Muscle layer of colon (tissue), 2 donors: ENCODE measurements at regions not wholly inside any gene's neighbourhood (a gene's known extent, or its start where the extent isn't known, plus 50 kb on each side); places are given as distances from the start of the nearest gene placed in this dataset.

Source experiments
- H3K27ac ChIP-seq: one replicate; pipeline ENCODE4 v1.7.0; 2013; ENCODE audit warnings: low read depth, mild to moderate bottlenecking, low read length, moderate library complexity
- H3K27me3 ChIP-seq, 2 donors: one replicate each; pipeline ENCODE4 v1.7.0; 2013; ENCODE audit warnings: low read length in 2 of 2, mild to moderate bottlenecking in 2 of 2; ENCODE audit not compliant: insufficient read depth in 2 of 2, control insufficient read depth in 1 of 2
- H3K36me3 ChIP-seq: one replicate; pipeline ENCODE4 v1.7.0; 2013; ENCODE audit warnings: mild to moderate bottlenecking, low read length; ENCODE audit not compliant: insufficient read depth
- H3K4me1 ChIP-seq: one replicate; pipeline ENCODE4 v1.7.0; 2013; ENCODE audit warnings: mild to moderate bottlenecking, low read length; ENCODE audit not compliant: insufficient read depth
- H3K4me3 ChIP-seq, 2 donors: one replicate each; pipeline ENCODE4 v1.7.0; 2013; ENCODE audit warnings: low read length in 2 of 2, low read depth in 1 of 2, mild to moderate bottlenecking in 1 of 2, moderate library complexity in 1 of 2
- H3K9ac ChIP-seq: one replicate; pipeline ENCODE4 v1.7.0; 2013; ENCODE audit warnings: low read length
- H3K9me3 ChIP-seq: one replicate; pipeline ENCODE4 v1.7.0; 2013; ENCODE audit warnings: mild to moderate bottlenecking, low read length
- donor health status: abdominal sarcoma.
- donor health status: Adenocarcinoma of cecum.

GRCh38 chr9:12968093-12968492 is 193.3 kb downstream of the LURAP1L start:
- Histone ChIP-seq H3K27ac (no peak overlapping the region), H3K36me3 (no peaks in the 10 kb centered on the region), H3K4me3 (no peak overlapping the region), H3K27me3 (no peaks in the 10 kb centered on the region), H3K9me3 (no peaks in the 10 kb centered on the region), H3K4me1 (peaks cover 9% of the 10 kb centered on the region), H3K9ac (no peak overlapping the region)

DNA sequence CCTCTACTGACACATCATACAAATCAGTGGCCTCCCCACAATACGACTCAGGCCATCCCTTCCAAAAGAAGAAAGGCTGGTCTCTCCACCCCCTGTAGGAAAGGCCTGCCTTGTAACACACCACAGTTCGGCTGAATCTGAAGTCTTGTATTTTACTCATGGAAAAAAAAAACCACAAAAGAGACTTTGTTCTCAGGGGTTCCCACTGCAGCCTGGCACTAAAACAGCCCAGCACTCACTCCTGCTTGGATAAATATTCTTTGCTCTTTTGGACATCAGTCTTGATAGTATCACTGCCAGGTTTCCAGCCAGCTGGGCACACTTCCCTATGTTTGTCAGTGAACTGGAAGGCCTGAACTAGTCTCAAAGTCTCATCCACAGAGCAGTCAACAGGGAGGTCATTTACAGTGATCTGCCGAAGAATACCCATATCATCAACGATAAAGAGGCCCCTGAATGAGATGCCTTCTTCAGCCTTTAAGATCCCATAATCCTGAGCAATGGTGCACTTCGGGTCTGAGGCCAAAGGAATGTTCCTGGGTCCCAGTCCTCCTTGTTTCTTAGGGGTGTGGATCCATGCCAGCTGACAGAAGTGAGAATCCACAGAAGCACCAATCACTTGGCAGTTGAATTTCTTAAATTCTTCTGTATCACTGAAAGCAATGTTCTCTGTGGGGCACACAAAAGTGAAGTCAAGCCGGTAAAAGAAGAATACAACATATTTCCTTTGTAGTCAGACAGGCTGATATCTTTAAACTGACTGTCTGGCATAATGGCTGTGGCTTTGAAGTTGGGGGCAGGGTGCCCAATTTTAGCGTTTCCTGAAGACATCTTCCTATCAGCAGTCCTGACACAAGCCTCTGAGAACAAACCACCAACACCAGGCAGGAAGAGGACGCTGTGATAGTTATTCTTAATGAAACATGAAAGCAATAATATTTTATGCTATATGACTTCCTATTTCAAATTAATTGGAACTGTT is 198.1 kb downstream of the LURAP1L start:
- Histone ChIP-seq H3K9me3 (no peaks in the 10 kb centered on the region), H3K4me1 (peaks cover 27% of the 10 kb centered on the region), H3K9ac (no peak overlapping the region), H3K27ac (peak overlapping the region; percentile 54), H3K27me3 (no peaks in the 10 kb centered on the region), H3K4me3 (peak overlapping the region in 1 of 2 donors; percentile 35), H3K36me3 (no peaks in the 10 kb centered on the region)

DNA sequence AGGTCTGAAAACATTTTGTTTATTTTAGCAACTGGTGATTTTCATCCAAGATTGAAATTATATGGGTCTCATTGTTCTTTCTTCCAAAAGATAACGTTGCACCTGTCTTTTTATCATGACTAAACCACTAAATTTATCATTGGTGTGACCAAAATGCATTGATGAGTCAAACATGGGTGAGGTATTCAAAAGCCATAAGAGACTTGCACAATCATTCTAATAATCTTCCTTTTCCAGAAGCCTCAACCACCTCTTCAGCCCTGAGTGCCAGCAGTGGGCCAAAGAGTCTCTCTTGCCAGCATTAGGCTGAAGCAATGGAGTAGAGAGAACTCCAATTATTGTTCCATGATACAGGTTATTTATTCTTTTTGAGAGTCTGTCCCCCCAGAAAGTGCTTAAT is 198.9 kb downstream of the LURAP1L start:
- Histone ChIP-seq H3K9me3 (no peaks in the 10 kb centered on the region), H3K27me3 (no peaks in the 10 kb centered on the region), H3K27ac (no peak overlapping the region), H3K36me3 (no peaks in the 10 kb centered on the region), H3K4me1 (peaks cover 27% of the 10 kb centered on the region), H3K9ac (no peak overlapping the region), H3K4me3 (no peak overlapping the region)

- H3K36me3 ChIP-seq, result no peaks in the 10 kb centered on the region
- peaks cover 27% of the 10 kb centered on the region for H3K4me1 ChIP-seq
- no peaks in the 10 kb centered on the region for H3K27me3 ChIP-seq
- H3K9ac ChIP-seq, result no peak overlapping the region
- no peak overlapping the region for H3K27ac ChIP-seq
- H3K9me3 ChIP-seq, result no peaks in the 10 kb centered on the region
- H3K4me3 ChIP-seq, result no peak overlapping the region
These were observed 199.9 kb downstream of the LURAP1L start for GRCh38 chr9:12974671-12975070.

GRCh38 chr9:12975496-12975895 is 200.7 kb downstream of the LURAP1L start:
- no peak overlapping the region for H3K27ac ChIP-seq
- H3K9me3 ChIP-seq, result no peaks in the 10 kb centered on the region
- H3K4me1 ChIP-seq, result peaks cover 27% of the 10 kb centered on the region
- no peaks in the 10 kb centered on the region for H3K27me3 ChIP-seq
- no peak overlapping the region for H3K4me3 ChIP-seq
- H3K9ac ChIP-seq, result no peak overlapping the region
- no peaks in the 10 kb centered on the region for H3K36me3 ChIP-seq

- H3K27me3 ChIP-seq, result no peaks in the 10 kb centered on the region
- H3K4me3 ChIP-seq, result no peak overlapping the region
- H3K4me1 ChIP-seq, result no peaks in the 10 kb centered on the region
- H3K9me3 ChIP-seq, result no peaks in the 10 kb centered on the region
- no peak overlapping the region for H3K27ac ChIP-seq
- H3K36me3 ChIP-seq, result no peaks in the 10 kb centered on the region
- no peak overlapping the region for H3K9ac ChIP-seq
These were observed 205.4 kb downstream of the LURAP1L start for GRCh38 chr9:12980085-12980851.

DNA sequence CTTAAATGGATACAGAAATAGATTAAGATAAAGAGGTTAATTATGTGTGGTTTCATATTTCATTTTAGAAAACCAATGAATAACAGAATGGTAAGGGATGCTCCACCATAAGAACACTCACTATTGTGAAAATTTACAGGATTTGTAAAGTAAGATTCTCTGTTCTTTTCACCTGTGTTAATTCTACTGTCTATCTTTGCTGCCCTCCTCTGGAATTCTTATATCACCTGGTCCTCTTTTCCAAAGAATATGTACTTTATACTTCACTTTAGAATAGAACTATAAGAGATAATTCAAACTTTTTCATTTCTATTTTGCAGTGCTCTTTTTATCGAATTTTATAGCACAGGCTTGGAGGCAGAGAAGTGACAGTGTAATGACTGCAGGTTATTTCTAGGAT is 213.4 kb downstream of the LURAP1L start:
- H3K9ac ChIP-seq, result no peak overlapping the region
- no peak overlapping the region for H3K27ac ChIP-seq
- no peaks in the 10 kb centered on the region for H3K27me3 ChIP-seq
- no peaks in the 10 kb centered on the region for H3K36me3 ChIP-seq
- no peak overlapping the region for H3K4me3 ChIP-seq
- no peaks in the 10 kb centered on the region for H3K4me1 ChIP-seq
- H3K9me3 ChIP-seq, result no peaks in the 10 kb centered on the region

- no peak overlapping the region for H3K27ac ChIP-seq
- H3K9me3 ChIP-seq, result no peaks in the 10 kb centered on the region
- H3K36me3 ChIP-seq, result no peaks in the 10 kb centered on the region
- H3K4me1 ChIP-seq, result no peaks in the 10 kb centered on the region
- no peaks in the 10 kb centered on the region for H3K27me3 ChIP-seq
- H3K9ac ChIP-seq, result no peak overlapping the region
- no peak overlapping the region for H3K4me3 ChIP-seq
These were observed 214.8 kb downstream of the LURAP1L start for GRCh38 chr9:12989669-12990068.

- Histone ChIP-seq H3K27ac (no peak overlapping the region), H3K4me3 (no peak overlapping the region)
These were observed 218.6 kb downstream of the LURAP1L start for GRCh38 chr9:12993466-12993865.

GRCh38 chr9:12997009-12997408 is 222.2 kb downstream of the LURAP1L start:
- Histone ChIP-seq H3K27ac (no peak overlapping the region), H3K9ac (no peak overlapping the region), H3K9me3 (no peaks in the 10 kb centered on the region), H3K27me3 (no peaks in the 10 kb centered on the region), H3K36me3 (no peaks in the 10 kb centered on the region), H3K4me3 (no peak overlapping the region), H3K4me1 (peaks cover 4% of the 10 kb centered on the region)

More at GRCh38 chr9:12993466-12993865, 218.6 kb downstream of the LURAP1L start:
- Histone ChIP-seq H3K9me3 (no peaks in the 10 kb centered on the region), H3K27me3 (no peaks in the 10 kb centered on the region), H3K4me1 (peaks cover 4% of the 10 kb centered on the region), H3K36me3 (no peaks in the 10 kb centered on the region), H3K9ac (no peak overlapping the region)

GRCh38 chr9:13001989-13002580 is 227.3 kb downstream of the LURAP1L start:
- H3K4me3 ChIP-seq, result no peak overlapping the region
- peaks cover under 1% of the 10 kb centered on the region for H3K4me1 ChIP-seq
- no peak overlapping the region for H3K27ac ChIP-seq
- no peaks in the 10 kb centered on the region for H3K9me3 ChIP-seq
- H3K9ac ChIP-seq, result no peak overlapping the region
- no peaks in the 10 kb centered on the region for H3K27me3 ChIP-seq
- H3K36me3 ChIP-seq, result no peaks in the 10 kb centered on the region
